H9 (cell line): ENCODE measurements at regions not wholly inside any gene's neighbourhood (a gene's known extent, or its start where the extent isn't known, plus 50 kb on each side); places are given as distances from the start of the nearest gene placed in this dataset.

Source experiments
- DNase-seq: peaks from one replicate; pipeline ENCODE4 v3.0.0-alpha.2; 2017
- H2AFZ ChIP-seq: one replicate; pipeline ENCODE4 v1.6.1; 2013; ENCODE audit warnings: mild to moderate bottlenecking, low read length, control low read depth, moderate library complexity
- H2AK5ac ChIP-seq: 2 replicates; pipeline ENCODE4 v1.6.1; 2013; ENCODE audit warnings: low read length, control low read depth, mixed read lengths; ENCODE audit not compliant: insufficient read length
- H2BK120ac ChIP-seq: one replicate; pipeline ENCODE4 v1.6.1; 2013; ENCODE audit warnings: low read depth, mild to moderate bottlenecking, low read length, control low read depth, inconsistent platforms; ENCODE audit not compliant: poor library complexity, severe bottlenecking
- H2BK12ac ChIP-seq: 2 replicates; pipeline ENCODE4 v1.6.1; 2013; ENCODE audit warnings: low read length, control low read depth, mixed read lengths, low read depth; ENCODE audit not compliant: insufficient read length
- H2BK15ac ChIP-seq: 2 replicates; pipeline ENCODE4 v1.6.1; 2013; ENCODE audit warnings: low read depth, low read length, control low read depth
- H2BK20ac ChIP-seq: one replicate; pipeline ENCODE4 v1.6.1; 2013; ENCODE audit warnings: low read depth, mild to moderate bottlenecking, low read length, control low read depth, inconsistent platforms; ENCODE audit not compliant: poor library complexity, severe bottlenecking
- H2BK5ac ChIP-seq: 2 replicates; pipeline ENCODE4 v1.6.1; 2013; ENCODE audit warnings: low read length, control low read depth, mixed read lengths; ENCODE audit not compliant: insufficient read length
- H3K14ac ChIP-seq: 2 replicates; pipeline ENCODE4 v1.6.1; 2013; ENCODE audit warnings: low read length, control low read depth; ENCODE audit not compliant: insufficient read depth
- H3K18ac ChIP-seq: 2 replicates; pipeline ENCODE4 v1.6.1; 2013; ENCODE audit warnings: low read depth, mild to moderate bottlenecking, mixed read lengths, low read length, control low read depth; ENCODE audit not compliant: insufficient read length
- H3K23ac ChIP-seq: 2 replicates; pipeline ENCODE4 v1.6.1; 2013; ENCODE audit warnings: low read length, control low read depth, mixed read lengths, low read depth; ENCODE audit not compliant: insufficient read length
- H3K23me2 ChIP-seq: 2 replicates; pipeline ENCODE4 v1.6.1; 2013; ENCODE audit warnings: low read depth, mild to moderate bottlenecking, mixed read lengths, low read length, control low read depth; ENCODE audit not compliant: insufficient read length, poor library complexity, severe bottlenecking
- H3K27ac ChIP-seq: 2 replicates; pipeline ENCODE4 v1.5.1; 2013; ENCODE audit warnings: low read length, control low read depth, mixed read lengths, low read depth; ENCODE audit not compliant: insufficient read length
- H3K27me3 ChIP-seq: 2 replicates; pipeline ENCODE4 v1.6.1; 2013; ENCODE audit warnings: low read length, control low read depth, inconsistent platforms; ENCODE audit not compliant: insufficient read depth
- H3K4ac ChIP-seq: 2 replicates; pipeline ENCODE4 v1.6.1; 2013; ENCODE audit warnings: low read depth, mild to moderate bottlenecking, control low read depth, inconsistent platforms, low read length, moderate library complexity
- H3K4me1 ChIP-seq: 2 replicates; pipeline ENCODE4 v1.6.1; 2013; ENCODE audit warnings: low read length, control low read depth, inconsistent platforms; ENCODE audit not compliant: insufficient read depth
- H3K4me2 ChIP-seq: 2 replicates; pipeline ENCODE4 v1.6.1; 2013; ENCODE audit warnings: low read length, control low read depth, mixed read lengths; ENCODE audit not compliant: insufficient read length, insufficient read depth
- H3K56ac ChIP-seq: 2 replicates; pipeline ENCODE4 v1.6.1; 2013; ENCODE audit warnings: low read depth, mild to moderate bottlenecking, mixed read lengths, low read length, control low read depth; ENCODE audit not compliant: insufficient read length
- H3K79me1 ChIP-seq: 2 replicates; pipeline ENCODE4 v1.6.1; 2013; ENCODE audit warnings: low read depth, mild to moderate bottlenecking, moderate library complexity, low read length, control low read depth, inconsistent platforms; ENCODE audit not compliant: insufficient read depth, poor library complexity, severe bottlenecking
- H3K79me2 ChIP-seq: 2 replicates; pipeline ENCODE4 v1.6.1; 2013; ENCODE audit warnings: low read length, control low read depth, inconsistent platforms; ENCODE audit not compliant: insufficient read depth
- H3K9ac ChIP-seq: 2 replicates; pipeline ENCODE4 v1.6.1; 2013; ENCODE audit warnings: low read length, control low read depth, mixed read lengths; ENCODE audit not compliant: insufficient read length; ENCODE audit errors: extremely low read depth
- H3K9me3 ChIP-seq: one replicate; pipeline ENCODE4 v1.6.1; 2013; ENCODE audit warnings: low read depth, low read length, inconsistent platforms; ENCODE audit not compliant: control insufficient read depth
- H3T11ph ChIP-seq: one replicate; pipeline ENCODE4 v1.6.1; 2013; ENCODE audit warnings: mild to moderate bottlenecking, low read length, control low read depth, inconsistent platforms
- H4K20me1 ChIP-seq: one replicate; pipeline ENCODE4 v1.6.1; 2013; ENCODE audit not compliant: control insufficient read depth, insufficient read length, insufficient read depth
- H4K5ac ChIP-seq: 2 replicates; pipeline ENCODE4 v1.6.1; 2013; ENCODE audit warnings: low read depth, mild to moderate bottlenecking, mixed read lengths, low read length, control low read depth; ENCODE audit not compliant: insufficient read length
- H4K8ac ChIP-seq: replicated peaks from 2 replicates; pipeline ENCODE4 v1.6.1; 2013; ENCODE audit warnings: low read length, control low read depth, mixed read lengths, low read depth; ENCODE audit not compliant: insufficient read length
- H4K91ac ChIP-seq: 2 replicates; pipeline ENCODE4 v1.6.1; 2013; ENCODE audit warnings: low read depth, mild to moderate bottlenecking, moderate library complexity, mixed read lengths, low read length, control low read depth; ENCODE audit not compliant: insufficient read length
- H3K27ac Mint-ChIP-seq, 3 experiments: 2 replicates in 2 of 3; 3 replicates in 1 of 3; pipeline ENCODE4 v1.8.0; 2020 to 2021; ENCODE audit warnings: mixed read lengths in 3 of 3, mild to moderate bottlenecking in 1 of 3, moderate library complexity in 1 of 3
- H3K27me3 Mint-ChIP-seq: 2 replicates; pipeline ENCODE4 v1.8.0; 2021; ENCODE audit warnings: low read depth, mild to moderate bottlenecking, moderate library complexity, mixed read lengths
- H3K36me3 Mint-ChIP-seq, 3 experiments: 2 replicates in 2 of 3; 3 replicates in 1 of 3; pipeline ENCODE4 v1.8.0; 2020 to 2021; ENCODE audit warnings: low read depth in 3 of 3, mixed read lengths in 3 of 3; ENCODE audit not compliant: insufficient read depth in 1 of 3
- H3K4me1 Mint-ChIP-seq, 2 experiments: 2 replicates each; pipeline ENCODE4 v1.8.0; 2020; ENCODE audit warnings: mixed read lengths in 2 of 2
- H3K4me3 Mint-ChIP-seq, 2 experiments: 2 replicates in 1 of 2; 3 replicates in 1 of 2; pipeline ENCODE4 v1.8.0; 2020 to 2021; ENCODE audit warnings: mild to moderate bottlenecking in 2 of 2, mixed read lengths in 2 of 2, moderate library complexity in 1 of 2
- H3K9me3 Mint-ChIP-seq, 2 experiments: 2 replicates in 1 of 2; 3 replicates in 1 of 2; pipeline ENCODE4 v1.8.0; 2020; ENCODE audit warnings: mild to moderate bottlenecking in 2 of 2, mixed read lengths in 2 of 2, moderate library complexity in 1 of 2
- WGBS: extraction: QIAGEN DNeasy Blood & Tissue Kit; methylation state at CpG from one replicate; pipeline ENCODE4 v1.1.7; 2013; ENCODE audit warnings: missing lambda C conversion rate, low lambda C conversion rate, mixed read lengths; ENCODE audit not compliant: insufficient read length; ENCODE audit errors: extremely low coverage; 5-methylcytosine and 5-hydroxymethylcytosine counted together
- TF ChIP-seq, protein P1 (sequence below): fragments of 200-600 bp; sonication (generic); conservative IDR thresholded peaks from 3 replicates; pipeline ENCODE4 v1.8.0; 2021; ENCODE audit warnings: antibody characterized with exemption, mild to moderate bottlenecking

DNA sequence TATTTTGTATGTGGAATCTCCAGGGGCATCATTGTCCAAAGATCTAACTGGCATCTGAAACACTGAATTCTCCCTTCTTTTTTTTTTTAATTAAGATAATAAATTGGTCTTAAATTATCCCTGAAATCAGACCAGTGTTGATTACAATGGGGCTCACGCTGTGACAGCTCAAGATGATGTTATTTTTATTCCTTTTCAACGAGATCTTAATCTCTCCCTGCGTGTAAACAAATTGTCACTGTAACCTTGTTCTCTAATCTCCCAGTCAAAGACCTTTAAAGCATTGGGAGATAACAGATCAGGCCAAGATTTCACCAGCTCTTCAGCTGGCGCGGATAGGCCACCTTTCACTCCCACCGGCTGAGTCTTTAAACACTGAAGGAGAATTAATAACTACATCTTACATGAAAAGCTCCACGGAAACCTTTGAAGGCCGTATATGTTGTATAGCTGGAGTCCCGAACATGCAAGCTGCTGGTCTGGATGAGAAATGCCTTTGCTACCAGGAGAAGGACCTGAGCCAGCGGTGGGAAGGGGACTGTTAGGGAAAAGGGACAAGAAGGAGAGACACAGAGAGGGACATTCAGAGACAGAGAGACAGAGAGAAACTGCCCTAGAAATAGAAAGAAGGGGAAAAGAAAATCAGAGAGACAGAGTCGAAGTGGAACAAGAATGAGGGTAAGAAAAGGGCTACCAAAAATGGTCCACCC lies 418.8 kb upstream of the NR2F2 start:
- H2BK120ac ChIP-seq: no peak overlapping the region
- H3K23ac ChIP-seq: no peak overlapping the region
- DNase-seq: no peak
- H3K36me3 Mint-ChIP-seq: no peaks in the 10 kb centered on the region
- WGBS: no CpG with 5 or more reads among the region's 11 CpGs
- no peak overlapping the region for H2AFZ ChIP-seq
- no peak overlapping the region for H4K91ac ChIP-seq
- H3K4me1 Mint-ChIP-seq: peaks cover 37 to 43% of the 10 kb centered on the region in 2 experiments
- H4K20me1 ChIP-seq: no peaks in the 10 kb centered on the region
- no peak overlapping the region for H3K27ac ChIP-seq
- H3K27me3 Mint-ChIP-seq: peaks cover 78% of the 10 kb centered on the region
- H3K14ac ChIP-seq: no peak overlapping the region
- no peaks in the 10 kb centered on the region for H3K79me1 ChIP-seq
- peak overlapping the region; percentile 54 for H3K4me2 ChIP-seq
- no peak overlapping the region for H3K9ac ChIP-seq
- no peak overlapping the region for H3K56ac ChIP-seq
- no peaks in the 10 kb centered on the region for H3K79me2 ChIP-seq
- H3K9me3 Mint-ChIP-seq: no peaks in the 10 kb centered on the region
- no peak overlapping the region for H3K4ac ChIP-seq
- H2BK20ac ChIP-seq: no peak overlapping the region
- H3K4me1 ChIP-seq: peaks cover 14% of the 10 kb centered on the region; the same call in 1 of the 2 replicates
- H3K23me2 ChIP-seq: no peaks in the 10 kb centered on the region
- no peak overlapping the region for H2AK5ac ChIP-seq
- no peak overlapping the region for H3T11ph ChIP-seq
- no peak overlapping the region for H4K5ac ChIP-seq
- H2BK5ac ChIP-seq: no peak overlapping the region
- H2BK12ac ChIP-seq: no peak overlapping the region
- no peaks in the 10 kb centered on the region for H3K9me3 ChIP-seq
- H3K18ac ChIP-seq: no peak overlapping the region
- no peak overlapping the region for H4K8ac ChIP-seq
- TF ChIP-seq, protein P1, sequence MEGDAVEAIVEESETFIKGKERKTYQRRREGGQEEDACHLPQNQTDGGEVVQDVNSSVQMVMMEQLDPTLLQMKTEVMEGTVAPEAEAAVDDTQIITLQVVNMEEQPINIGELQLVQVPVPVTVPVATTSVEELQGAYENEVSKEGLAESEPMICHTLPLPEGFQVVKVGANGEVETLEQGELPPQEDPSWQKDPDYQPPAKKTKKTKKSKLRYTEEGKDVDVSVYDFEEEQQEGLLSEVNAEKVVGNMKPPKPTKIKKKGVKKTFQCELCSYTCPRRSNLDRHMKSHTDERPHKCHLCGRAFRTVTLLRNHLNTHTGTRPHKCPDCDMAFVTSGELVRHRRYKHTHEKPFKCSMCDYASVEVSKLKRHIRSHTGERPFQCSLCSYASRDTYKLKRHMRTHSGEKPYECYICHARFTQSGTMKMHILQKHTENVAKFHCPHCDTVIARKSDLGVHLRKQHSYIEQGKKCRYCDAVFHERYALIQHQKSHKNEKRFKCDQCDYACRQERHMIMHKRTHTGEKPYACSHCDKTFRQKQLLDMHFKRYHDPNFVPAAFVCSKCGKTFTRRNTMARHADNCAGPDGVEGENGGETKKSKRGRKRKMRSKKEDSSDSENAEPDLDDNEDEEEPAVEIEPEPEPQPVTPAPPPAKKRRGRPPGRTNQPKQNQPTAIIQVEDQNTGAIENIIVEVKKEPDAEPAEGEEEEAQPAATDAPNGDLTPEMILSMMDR: no peak
- H3K4me3 Mint-ChIP-seq: peak overlapping the region; percentile 9 to 51; a peak in 3 of 5 replicates
- H3K27ac Mint-ChIP-seq: no peak overlapping the region; a peak in 1 of 7 replicates
- H2BK15ac ChIP-seq: no peak overlapping the region
- peaks cover 6% of the 10 kb centered on the region; the same call in 1 of the 2 replicates for H3K27me3 ChIP-seq
